ENCODE measurements at regions not wholly inside any gene's neighbourhood (a gene's known extent, or its start where the extent isn't known, plus 50 kb on each side); places are given as distances from the start of the nearest gene placed in this dataset.

DNA sequence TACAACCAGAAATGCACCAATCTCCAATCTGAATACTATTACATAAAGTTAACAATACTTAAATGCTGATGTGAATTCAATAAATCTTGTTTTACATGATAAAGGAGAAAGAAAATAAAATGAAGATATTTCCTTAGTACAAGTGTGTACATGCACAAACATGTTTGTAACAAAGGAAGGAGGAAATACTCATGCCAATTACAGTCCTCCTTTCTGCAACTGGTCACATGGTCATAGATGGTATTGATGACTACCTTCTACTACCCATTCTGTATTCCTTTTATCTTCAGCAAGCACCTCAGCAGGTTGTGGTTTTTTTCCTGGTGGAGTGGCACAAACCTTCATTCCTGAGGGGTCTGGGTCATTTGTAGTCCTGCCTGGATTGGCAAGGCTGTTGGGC, 214.2 kb upstream of the GUCY1A2 start:
- no peak overlapping the region for H3K27ac ChIP-seq (ENCODE audit: extremely low read depth, low read depth, low read length)
- ChIA-PET POLR2A (no interaction called here), CTCF (no interaction called here)
- no peaks in the 10 kb centered on the region for H3K36me3 ChIP-seq (ENCODE audit: control insufficient read depth in 2 of 2, insufficient read depth in 1 of 2, low read length in 2 of 2)
- H3K9me3 ChIP-seq (ENCODE audit: control insufficient read depth, insufficient read depth, low read depth, low read length) = no peaks in the 10 kb centered on the region
- no peaks in the 10 kb centered on the region for H3K4me1 ChIP-seq (ENCODE audit: control insufficient read depth, insufficient read depth, low read length)
- TF ChIP-seq ZNF341 (tag by site-specific recombination; IDR thresholded peaks at IDR 0.05; ENCODE audit: low read depth) (no peak), ZNF37A (tag by site-specific recombination; IDR thresholded peaks at IDR 0.05) (no peak), OVOL3 (tag by site-specific recombination; IDR thresholded peaks at IDR 0.05) (no peak), ZNF114 (tag by site-specific recombination; IDR thresholded peaks at IDR 0.05) (no peak), ZNF654 (tag by site-specific recombination; IDR thresholded peaks at IDR 0.05; ENCODE audit: low read depth) (no peak), SETDB1 (IDR thresholded peaks at IDR 0.05; ENCODE audit: insufficient read length, low read length) (no peak), GLI4 (tag by site-specific recombination; IDR thresholded peaks at IDR 0.05) (no peak), SCRT2 (tag by site-specific recombination; IDR thresholded peaks at IDR 0.05) (no peak), ZNF292 (tag by site-specific recombination; IDR thresholded peaks at IDR 0.05; ENCODE audit: borderline replicate concordance, low read depth) (no peak), ZNF776 (tag by site-specific recombination; IDR thresholded peaks at IDR 0.05; ENCODE audit: borderline replicate concordance) (no peak), ZNF223 (tag by site-specific recombination; IDR thresholded peaks at IDR 0.05) (no peak), ZNF266 (tag by site-specific recombination; IDR thresholded peaks at IDR 0.05; ENCODE audit: low read depth) (no peak), ZFP69B (tag by site-specific recombination; IDR thresholded peaks at IDR 0.05) (no peak), ZIC2 (tag by site-specific recombination; IDR thresholded peaks at IDR 0.05) (no peak), ZNF629 (tag by site-specific recombination; IDR thresholded peaks at IDR 0.05) (no peak), ZNF560 (tag by site-specific recombination; IDR thresholded peaks at IDR 0.05; ENCODE audit: borderline replicate concordance) (no peak), ZNF660 (tag by site-specific recombination; IDR thresholded peaks at IDR 0.05) (no peak)
- TF ChIP-seq, protein P1, sequence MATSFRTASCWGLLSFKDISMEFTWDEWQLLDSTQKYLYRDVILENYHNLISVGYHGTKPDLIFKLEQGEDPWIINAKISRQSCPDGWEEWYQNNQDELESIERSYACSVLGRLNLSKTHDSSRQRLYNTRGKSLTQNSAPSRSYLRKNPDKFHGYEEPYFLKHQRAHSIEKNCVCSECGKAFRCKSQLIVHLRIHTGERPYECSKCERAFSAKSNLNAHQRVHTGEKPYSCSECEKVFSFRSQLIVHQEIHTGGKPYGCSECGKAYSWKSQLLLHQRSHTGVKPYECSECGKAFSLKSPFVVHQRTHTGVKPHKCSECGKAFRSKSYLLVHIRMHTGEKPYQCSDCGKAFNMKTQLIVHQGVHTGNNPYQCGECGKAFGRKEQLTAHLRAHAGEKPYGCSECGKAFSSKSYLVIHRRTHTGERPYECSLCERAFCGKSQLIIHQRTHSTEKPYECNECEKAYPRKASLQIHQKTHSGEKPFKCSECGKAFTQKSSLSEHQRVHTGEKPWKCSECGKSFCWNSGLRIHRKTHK (tag by site-specific recombination; IDR thresholded peaks at IDR 0.05) = no peak
- TF ChIP-seq, protein P2, sequence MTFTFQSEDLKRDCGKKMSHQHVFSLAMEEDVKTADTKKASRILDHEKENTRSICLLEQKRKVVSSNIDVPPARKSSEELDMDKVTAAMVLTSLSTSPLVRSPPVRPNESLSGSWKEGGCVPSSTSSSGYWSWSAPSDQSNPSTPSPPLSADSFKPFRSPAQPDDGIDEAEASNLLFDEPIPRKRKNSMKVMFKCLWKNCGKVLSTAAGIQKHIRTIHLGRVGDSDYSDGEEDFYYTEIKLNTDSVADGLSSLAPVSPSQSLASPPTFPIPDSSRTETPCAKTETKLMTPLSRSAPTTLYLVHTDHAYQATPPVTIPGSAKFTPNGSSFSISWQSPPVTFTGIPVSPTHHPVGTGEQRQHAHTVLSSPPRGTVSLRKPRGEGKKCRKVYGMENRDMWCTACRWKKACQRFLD (tag by site-specific recombination; IDR thresholded peaks at IDR 0.05) = no peak
- H3K4me3 ChIP-seq (ENCODE audit: low read depth, low read length) = no peak overlapping the region

DNA sequence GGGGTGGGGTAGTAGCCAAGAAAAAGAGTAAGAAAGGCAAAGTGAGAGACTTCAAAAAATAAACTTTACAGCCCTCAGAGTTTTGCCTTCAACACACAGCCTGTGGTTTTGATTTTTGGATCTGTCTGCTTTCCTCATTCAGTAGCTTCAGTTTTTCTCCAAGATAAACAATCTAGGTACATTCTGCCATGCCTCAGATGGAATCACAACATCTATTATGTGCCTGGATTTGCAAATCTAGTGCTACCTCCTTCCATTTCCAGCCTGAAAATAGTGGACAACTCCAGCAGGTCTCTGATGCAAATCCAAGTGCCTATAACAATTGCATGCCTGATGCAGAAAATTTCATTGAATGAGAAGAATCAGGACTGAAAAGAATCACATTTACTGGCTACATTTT, 206.6 kb upstream of the GUCY1A2 start:
- Histone ChIP-seq H3K4me3 (ENCODE audit: low read depth, low read length) (no peak overlapping the region), H3K27ac (ENCODE audit: extremely low read depth, low read depth, low read length) (no peak overlapping the region), H3K4me1 (ENCODE audit: control insufficient read depth, insufficient read depth, low read length) (no peaks in the 10 kb centered on the region), H3K9me3 (ENCODE audit: control insufficient read depth, insufficient read depth, low read depth, low read length) (no peaks in the 10 kb centered on the region), H3K36me3 (ENCODE audit: control insufficient read depth in 2 of 2, insufficient read depth in 1 of 2, low read length in 2 of 2) (no peaks in the 10 kb centered on the region)
- CTCF ChIA-PET = no interaction called here
- POLR2A ChIA-PET = no interaction called here
- TF ChIP-seq ZNF132 (tag by site-specific recombination; IDR thresholded peaks at IDR 0.05; ENCODE audit: borderline replicate concordance) (no peak), ZNF530 (tag by site-specific recombination; IDR thresholded peaks at IDR 0.05; ENCODE audit: low read depth) (no peak), ZNF473 (tag by site-specific recombination; IDR thresholded peaks at IDR 0.05) (no peak), ZNF202 (tag by site-specific recombination; IDR thresholded peaks at IDR 0.05; ENCODE audit: borderline replicate concordance) (no peak), GLIS1 (tag by site-specific recombination; IDR thresholded peaks at IDR 0.05) (no peak), ZNF670 (tag by site-specific recombination; IDR thresholded peaks at IDR 0.05; ENCODE audit: low read depth) (no peak), ZBTB48 (tag by site-specific recombination; IDR thresholded peaks at IDR 0.05) (no peak), ZNF138 (tag by site-specific recombination; IDR thresholded peaks at IDR 0.05; ENCODE audit: borderline replicate concordance) (no peak), ZNF664 (tag by site-specific recombination; IDR thresholded peaks at IDR 0.05) (no peak)
- TF ChIP-seq, protein P3, sequence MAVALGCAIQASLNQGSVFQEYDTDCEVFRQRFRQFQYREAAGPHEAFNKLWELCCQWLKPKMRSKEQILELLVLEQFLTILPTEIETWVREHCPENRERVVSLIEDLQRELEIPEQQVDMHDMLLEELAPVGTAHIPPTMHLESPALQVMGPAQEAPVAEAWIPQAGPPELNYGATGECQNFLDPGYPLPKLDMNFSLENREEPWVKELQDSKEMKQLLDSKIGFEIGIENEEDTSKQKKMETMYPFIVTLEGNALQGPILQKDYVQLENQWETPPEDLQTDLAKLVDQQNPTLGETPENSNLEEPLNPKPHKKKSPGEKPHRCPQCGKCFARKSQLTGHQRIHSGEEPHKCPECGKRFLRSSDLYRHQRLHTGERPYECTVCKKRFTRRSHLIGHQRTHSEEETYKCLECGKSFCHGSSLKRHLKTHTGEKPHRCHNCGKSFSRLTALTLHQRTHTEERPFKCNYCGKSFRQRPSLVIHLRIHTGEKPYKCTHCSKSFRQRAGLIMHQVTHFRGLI (tag by site-specific recombination; IDR thresholded peaks at IDR 0.05) = no peak
- TF ChIP-seq, protein P4, sequence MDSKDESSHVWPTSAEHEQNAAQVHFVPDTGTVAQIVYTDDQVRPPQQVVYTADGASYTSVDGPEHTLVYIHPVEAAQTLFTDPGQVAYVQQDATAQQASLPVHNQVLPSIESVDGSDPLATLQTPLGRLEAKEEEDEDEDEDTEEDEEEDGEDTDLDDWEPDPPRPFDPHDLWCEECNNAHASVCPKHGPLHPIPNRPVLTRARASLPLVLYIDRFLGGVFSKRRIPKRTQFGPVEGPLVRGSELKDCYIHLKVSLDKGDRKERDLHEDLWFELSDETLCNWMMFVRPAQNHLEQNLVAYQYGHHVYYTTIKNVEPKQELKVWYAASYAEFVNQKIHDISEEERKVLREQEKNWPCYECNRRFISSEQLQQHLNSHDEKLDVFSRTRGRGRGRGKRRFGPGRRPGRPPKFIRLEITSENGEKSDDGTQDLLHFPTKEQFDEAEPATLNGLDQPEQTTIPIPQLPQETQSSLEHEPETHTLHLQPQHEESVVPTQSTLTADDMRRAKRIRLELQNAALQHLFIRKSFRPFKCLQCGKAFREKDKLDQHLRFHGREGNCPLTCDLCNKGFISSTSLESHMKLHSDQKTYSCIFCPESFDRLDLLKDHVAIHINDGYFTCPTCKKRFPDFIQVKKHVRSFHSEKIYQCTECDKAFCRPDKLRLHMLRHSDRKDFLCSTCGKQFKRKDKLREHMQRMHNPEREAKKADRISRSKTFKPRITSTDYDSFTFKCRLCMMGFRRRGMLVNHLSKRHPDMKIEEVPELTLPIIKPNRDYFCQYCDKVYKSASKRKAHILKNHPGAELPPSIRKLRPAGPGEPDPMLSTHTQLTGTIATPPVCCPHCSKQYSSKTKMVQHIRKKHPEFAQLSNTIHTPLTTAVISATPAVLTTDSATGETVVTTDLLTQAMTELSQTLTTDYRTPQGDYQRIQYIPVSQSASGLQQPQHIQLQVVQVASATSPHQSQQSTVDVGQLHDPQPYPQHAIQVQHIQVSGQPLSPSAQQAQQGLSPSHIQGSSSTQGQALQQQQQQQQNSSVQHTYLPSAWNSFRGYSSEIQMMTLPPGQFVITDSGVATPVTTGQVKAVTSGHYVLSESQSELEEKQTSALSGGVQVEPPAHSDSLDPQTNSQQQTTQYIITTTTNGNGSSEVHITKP (tag by site-specific recombination; IDR thresholded peaks at IDR 0.05) = no peak

Data from HEK293 (cell line).